HG03460 (cell line): ENCODE measurements at regions not wholly inside any gene's neighbourhood (a gene's known extent, or its start where the extent isn't known, plus 50 kb on each side); places are given as distances from the start of the nearest gene placed in this dataset.

Experiments used
- ATAC-seq: cut with Tn5 transposase; IDR thresholded peaks from one replicate; pipeline ENCODE4 v1.9.1; 2021; ENCODE audit not compliant: unreplicated experiment

GRCh38 chr4:115418635-115419396 lies 305.4 kb upstream of the NDST4 start:
- no peak for ATAC-seq

- no peak for ATAC-seq
Observed at GRCh38 chr4:115396034-115396433, 282.6 kb upstream of the NDST4 start.

- no peak for ATAC-seq
Observed at GRCh38 chr4:115376866-115377265, 263.4 kb upstream of the NDST4 start.

- no peak for ATAC-seq
Observed at GRCh38 chr4:115374621-115375020, 261.2 kb upstream of the NDST4 start.

- no peak for ATAC-seq
Observed at GRCh38 chr4:115370490-115370889, 257.1 kb upstream of the NDST4 start.

GRCh38 chr4:115370012-115370411 lies 256.6 kb upstream of the NDST4 start:
- no peak for ATAC-seq

GRCh38 chr4:115366390-115366789 lies 253.0 kb upstream of the NDST4 start:
- no peak for ATAC-seq

- ATAC-seq: no peak
Observed at GRCh38 chr4:115365185-115365584, 251.8 kb upstream of the NDST4 start.

GRCh38 chr4:115361781-115362180 lies 248.4 kb upstream of the NDST4 start:
- no peak for ATAC-seq

GRCh38 chr4:115360431-115360830 lies 247.0 kb upstream of the NDST4 start:
- ATAC-seq: no peak

GRCh38 chr4:115357776-115358175 lies 244.4 kb upstream of the NDST4 start:
- no peak for ATAC-seq

GRCh38 chr4:115356176-115356575 lies 242.8 kb upstream of the NDST4 start:
- ATAC-seq: no peak

GRCh38 chr4:115355329-115355728 lies 241.9 kb upstream of the NDST4 start:
- ATAC-seq: no peak

- no peak for ATAC-seq
Observed at GRCh38 chr4:115353370-115353769, 239.9 kb upstream of the NDST4 start.

GRCh38 chr4:115343171-115343570 lies 229.8 kb upstream of the NDST4 start:
- no peak for ATAC-seq

- ATAC-seq: peak; percentile 50
Observed at GRCh38 chr4:115334736-115335411, 221.5 kb upstream of the NDST4 start.

- no peak for ATAC-seq
Observed at GRCh38 chr4:115332078-115332477, 218.7 kb upstream of the NDST4 start.

- no peak for ATAC-seq
Observed at GRCh38 chr4:115331241-115331640, 217.8 kb upstream of the NDST4 start.

GRCh38 chr4:115325836-115326235 lies 212.4 kb upstream of the NDST4 start:
- no peak for ATAC-seq

- no peak for ATAC-seq
Observed at GRCh38 chr4:115323106-115323707, 209.8 kb upstream of the NDST4 start.

- no peak for ATAC-seq
Observed at GRCh38 chr4:115315182-115315581, 201.8 kb upstream of the NDST4 start.

- no peak for ATAC-seq
Observed at GRCh38 chr4:115310641-115311040, 197.2 kb upstream of the NDST4 start.
